Fibroblast of lung (primary cell): ENCODE measurements at regions not wholly inside any gene's neighbourhood (a gene's known extent, or its start where the extent isn't known, plus 50 kb on each side); places are given as distances from the start of the nearest gene placed in this dataset.

Experiments used
- DNase-seq, 2 donors: peaks; one replicate each; pipeline versions ENCODE4 v3.0.0 to v3.0.0-alpha.2; 2010; ENCODE audit warnings: low read depth in 2 of 2
- H2AFZ ChIP-seq: 2 replicates; pipeline ENCODE4 v1.5.1; 2012; ENCODE audit warnings: low read length, control low read depth, inconsistent platforms
- H3K27ac ChIP-seq: 2 replicates; pipeline ENCODE4 v1.5.1; 2011; ENCODE audit warnings: low read length, control low read depth; ENCODE audit not compliant: insufficient read depth
- H3K27me3 ChIP-seq: 2 replicates; pipeline ENCODE4 v1.5.1; 2011; ENCODE audit warnings: mild to moderate bottlenecking, low read length; ENCODE audit not compliant: control insufficient read depth, insufficient read depth
- H3K36me3 ChIP-seq: 2 replicates; pipeline ENCODE4 v1.5.1; 2011; ENCODE audit warnings: low read length; ENCODE audit not compliant: control insufficient read depth, insufficient read depth
- H3K4me1 ChIP-seq: 2 replicates; pipeline ENCODE4 v1.5.1; 2011; ENCODE audit warnings: low read length; ENCODE audit not compliant: control insufficient read depth, insufficient read depth; ENCODE audit errors: extremely low read depth
- H3K4me2 ChIP-seq: 2 replicates; pipeline ENCODE4 v1.5.1; 2011; ENCODE audit warnings: low read length, control low read depth; ENCODE audit not compliant: insufficient read depth; ENCODE audit errors: extremely low read depth
- H3K4me3 ChIP-seq, 4 experiments: fragments of 200-600 bp in 1 of 4; sonication (generic) in 1 of 4; replicated peaks in 1 of 4; 2 replicates each; pipeline ENCODE4 v1.5.1; 2011 to 2016; ENCODE audit warnings: low read length in 4 of 4, low read depth in 3 of 4, mild to moderate bottlenecking in 3 of 4, control low read depth in 2 of 4, inconsistent platforms in 1 of 4, mixed read lengths in 1 of 4; ENCODE audit not compliant: insufficient read depth in 1 of 4; ENCODE audit errors: control extremely low read depth in 1 of 4
- H3K79me2 ChIP-seq: 2 replicates; pipeline ENCODE4 v1.5.1; 2012; ENCODE audit warnings: mild to moderate bottlenecking, low read length, inconsistent platforms; ENCODE audit not compliant: control insufficient read depth, insufficient read depth
- H3K9ac ChIP-seq: 2 replicates; pipeline ENCODE4 v1.5.1; 2011; ENCODE audit warnings: mild to moderate bottlenecking, low read length, control low read depth; ENCODE audit not compliant: insufficient read depth
- H3K9me3 ChIP-seq: 2 replicates; pipeline ENCODE4 v1.5.1; 2012; ENCODE audit warnings: low read depth, low read length; ENCODE audit not compliant: control insufficient read depth, insufficient read depth
- H4K20me1 ChIP-seq: 2 replicates; pipeline ENCODE4 v1.5.1; 2011; ENCODE audit warnings: low read length; ENCODE audit not compliant: control insufficient read depth, insufficient read depth; ENCODE audit errors: extremely low read depth
- EZH2 ChIP-seq: IDR thresholded peaks from 2 replicates; pipeline ENCODE4 v1.5.1; 2012; ENCODE audit warnings: low read length, control low read depth, mild to moderate bottlenecking; ENCODE audit errors: missing control alignments
- TF ChIP-seq, protein P1 (sequence below), 2 donors: IDR thresholded peaks in 1 of 2; conservative IDR thresholded peaks in 1 of 2; 1 replicate in 1 of 2; 2 replicates in 1 of 2; pipeline ENCODE4 v1.5.1; 2011 to 2012; ENCODE audit warnings: low read length in 2 of 2, control low read depth in 1 of 2, inconsistent platforms in 1 of 2, low read depth in 1 of 2, mild to moderate bottlenecking in 1 of 2

- no peak overlapping the region for H3K4me2 ChIP-seq
- H2AFZ ChIP-seq, result no peak overlapping the region
- no peak overlapping the region for H3K27ac ChIP-seq
- H3K27me3 ChIP-seq, result no peaks in the 10 kb centered on the region
- no peaks in the 10 kb centered on the region for H3K9me3 ChIP-seq
- H3K4me1 ChIP-seq, result no peaks in the 10 kb centered on the region
- no peaks in the 10 kb centered on the region for H4K20me1 ChIP-seq
- no peak for DNase-seq
- H3K4me3 ChIP-seq, result no peak overlapping the region
- no peaks in the 10 kb centered on the region for H3K79me2 ChIP-seq
- no peak overlapping the region for H3K9ac ChIP-seq
- no peaks in the 10 kb centered on the region for H3K36me3 ChIP-seq
- TF ChIP-seq, protein P1, sequence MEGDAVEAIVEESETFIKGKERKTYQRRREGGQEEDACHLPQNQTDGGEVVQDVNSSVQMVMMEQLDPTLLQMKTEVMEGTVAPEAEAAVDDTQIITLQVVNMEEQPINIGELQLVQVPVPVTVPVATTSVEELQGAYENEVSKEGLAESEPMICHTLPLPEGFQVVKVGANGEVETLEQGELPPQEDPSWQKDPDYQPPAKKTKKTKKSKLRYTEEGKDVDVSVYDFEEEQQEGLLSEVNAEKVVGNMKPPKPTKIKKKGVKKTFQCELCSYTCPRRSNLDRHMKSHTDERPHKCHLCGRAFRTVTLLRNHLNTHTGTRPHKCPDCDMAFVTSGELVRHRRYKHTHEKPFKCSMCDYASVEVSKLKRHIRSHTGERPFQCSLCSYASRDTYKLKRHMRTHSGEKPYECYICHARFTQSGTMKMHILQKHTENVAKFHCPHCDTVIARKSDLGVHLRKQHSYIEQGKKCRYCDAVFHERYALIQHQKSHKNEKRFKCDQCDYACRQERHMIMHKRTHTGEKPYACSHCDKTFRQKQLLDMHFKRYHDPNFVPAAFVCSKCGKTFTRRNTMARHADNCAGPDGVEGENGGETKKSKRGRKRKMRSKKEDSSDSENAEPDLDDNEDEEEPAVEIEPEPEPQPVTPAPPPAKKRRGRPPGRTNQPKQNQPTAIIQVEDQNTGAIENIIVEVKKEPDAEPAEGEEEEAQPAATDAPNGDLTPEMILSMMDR (conservative IDR thresholded peaks at IDR 0.05 in 1 of 2, IDR thresholded peaks at IDR 0.05 in 1 of 2; ENCODE audit: low read depth in 1 of 2, low read length in 2 of 2), result no peak
- no peak for TF ChIP-seq EZH2
Observed at GRCh38 chrX:122501652-122502051, 682.4 kb upstream of the GRIA3 start.

DNA sequence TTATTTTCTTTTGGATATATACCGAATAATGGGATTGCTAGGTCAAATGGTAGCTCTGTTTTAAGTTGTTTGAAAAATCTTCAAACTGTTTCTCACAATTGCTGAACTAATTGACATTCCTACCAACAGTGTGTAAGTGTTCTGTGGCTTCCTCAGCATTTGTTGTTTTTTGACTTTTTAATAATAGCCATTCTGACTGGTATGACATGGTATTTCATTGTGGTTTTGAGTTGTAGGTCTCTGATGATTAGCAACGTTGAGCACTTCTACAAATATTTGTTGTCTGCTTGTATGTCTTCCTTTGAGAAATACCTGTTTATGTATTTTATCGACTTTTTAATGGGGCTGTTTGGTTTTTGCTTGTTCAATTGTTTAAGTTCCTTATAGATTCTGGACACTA lies 680.1 kb upstream of the GRIA3 start:
- no peaks in the 10 kb centered on the region for H3K27me3 ChIP-seq
- H2AFZ ChIP-seq, result no peak overlapping the region
- no peaks in the 10 kb centered on the region for H3K4me1 ChIP-seq
- H3K36me3 ChIP-seq, result no peaks in the 10 kb centered on the region
- TF ChIP-seq EZH2, result no peak
- H3K4me2 ChIP-seq, result no peak overlapping the region
- DNase-seq, result peak in 1 of 2 donors; percentile 62
- no peaks in the 10 kb centered on the region for H3K9me3 ChIP-seq
- H3K9ac ChIP-seq, result no peak overlapping the region
- no peak overlapping the region for H3K4me3 ChIP-seq
- H3K27ac ChIP-seq, result no peak overlapping the region
- H4K20me1 ChIP-seq, result no peaks in the 10 kb centered on the region
- H3K79me2 ChIP-seq, result no peaks in the 10 kb centered on the region

GRCh38 chrX:122512561-122513072 lies 671.5 kb upstream of the GRIA3 start:
- Histone ChIP-seq H3K27ac (no peak overlapping the region), H3K36me3 (no peaks in the 10 kb centered on the region), H3K9me3 (no peaks in the 10 kb centered on the region), H3K9ac (no peak overlapping the region), H4K20me1 (no peaks in the 10 kb centered on the region), H3K4me3 (no peak overlapping the region), H3K4me2 (no peak overlapping the region), H3K27me3 (no peaks in the 10 kb centered on the region), H3K79me2 (no peaks in the 10 kb centered on the region), H2AFZ (no peak overlapping the region), H3K4me1 (no peaks in the 10 kb centered on the region)
- DNase-seq, result peak in 1 of 2 donors; percentile 56
- TF ChIP-seq EZH2, result no peak
- TF ChIP-seq, protein P1 (conservative IDR thresholded peaks at IDR 0.05 in 1 of 2, IDR thresholded peaks at IDR 0.05 in 1 of 2; ENCODE audit: low read depth in 1 of 2, low read length in 2 of 2), result no peak
